ENCODE measurements at regions not wholly inside any gene's neighbourhood (a gene's known extent, or its start where the extent isn't known, plus 50 kb on each side); places are given as distances from the start of the nearest gene placed in this dataset.

DNA sequence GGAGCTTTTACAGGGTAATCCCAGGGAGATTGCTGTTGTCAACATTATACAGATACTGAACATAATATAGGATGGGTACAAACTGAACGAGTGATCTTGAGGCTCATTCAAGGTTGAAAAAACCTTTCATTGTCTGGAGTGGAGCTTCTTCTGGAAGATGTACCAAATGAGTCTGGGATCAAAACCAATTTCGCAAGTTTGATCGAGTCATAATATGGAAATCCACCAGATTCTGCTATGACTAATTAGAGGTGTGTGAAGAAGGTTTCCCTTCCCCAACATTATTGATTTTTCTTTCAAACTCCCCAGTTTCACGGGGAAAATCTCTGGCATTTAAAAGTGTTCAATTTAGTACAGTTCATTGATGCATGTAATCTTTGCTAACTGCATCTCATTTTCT lies 324.1 kb downstream of the ZFHX3 start:
- Histone ChIP-seq H3K27me3 (no peaks in the 10 kb centered on the region), H3K9me3 (ENCODE audit: low read depth) (no peaks in the 10 kb centered on the region), H3K4me2 (no peak overlapping the region), H3K36me3 (replicated peaks; ENCODE audit: insufficient read depth, low read depth) (no peaks in the 10 kb centered on the region), H3K4me1 (ENCODE audit: insufficient read depth) (peaks cover 6% of the 10 kb centered on the region), H3K27ac (no peak overlapping the region), H2AFZ (no peak overlapping the region), H3K4me3 (no peak overlapping the region), H3K79me2 (no peaks in the 10 kb centered on the region), H3K9me2 (replicated peaks; ENCODE audit: insufficient read depth) (no peaks in the 10 kb centered on the region), H4K20me1 (ENCODE audit: insufficient read depth, poor library complexity, severe bottlenecking) (no peaks in the 10 kb centered on the region)
- 82% methylated on average over 4 of the region's 4 CpGs for WGBS (ENCODE audit: low lambda C conversion rate, missing lambda C conversion rate)
- no peak for DNase-seq (ENCODE audit: low spot score)
- TF ChIP-seq EZH2 (IDR thresholded peaks at IDR 0.05; ENCODE audit: borderline replicate concordance) (no peak), EZH2phosphoT487 (IDR thresholded peaks at IDR 0.05; ENCODE audit: low read depth, severe bottlenecking, unreplicated experiment) (no peak)
- TF ChIP-seq, protein P1, sequence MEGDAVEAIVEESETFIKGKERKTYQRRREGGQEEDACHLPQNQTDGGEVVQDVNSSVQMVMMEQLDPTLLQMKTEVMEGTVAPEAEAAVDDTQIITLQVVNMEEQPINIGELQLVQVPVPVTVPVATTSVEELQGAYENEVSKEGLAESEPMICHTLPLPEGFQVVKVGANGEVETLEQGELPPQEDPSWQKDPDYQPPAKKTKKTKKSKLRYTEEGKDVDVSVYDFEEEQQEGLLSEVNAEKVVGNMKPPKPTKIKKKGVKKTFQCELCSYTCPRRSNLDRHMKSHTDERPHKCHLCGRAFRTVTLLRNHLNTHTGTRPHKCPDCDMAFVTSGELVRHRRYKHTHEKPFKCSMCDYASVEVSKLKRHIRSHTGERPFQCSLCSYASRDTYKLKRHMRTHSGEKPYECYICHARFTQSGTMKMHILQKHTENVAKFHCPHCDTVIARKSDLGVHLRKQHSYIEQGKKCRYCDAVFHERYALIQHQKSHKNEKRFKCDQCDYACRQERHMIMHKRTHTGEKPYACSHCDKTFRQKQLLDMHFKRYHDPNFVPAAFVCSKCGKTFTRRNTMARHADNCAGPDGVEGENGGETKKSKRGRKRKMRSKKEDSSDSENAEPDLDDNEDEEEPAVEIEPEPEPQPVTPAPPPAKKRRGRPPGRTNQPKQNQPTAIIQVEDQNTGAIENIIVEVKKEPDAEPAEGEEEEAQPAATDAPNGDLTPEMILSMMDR (IDR thresholded peaks at IDR 0.05; ENCODE audit: poor library complexity) = no peak

DNA sequence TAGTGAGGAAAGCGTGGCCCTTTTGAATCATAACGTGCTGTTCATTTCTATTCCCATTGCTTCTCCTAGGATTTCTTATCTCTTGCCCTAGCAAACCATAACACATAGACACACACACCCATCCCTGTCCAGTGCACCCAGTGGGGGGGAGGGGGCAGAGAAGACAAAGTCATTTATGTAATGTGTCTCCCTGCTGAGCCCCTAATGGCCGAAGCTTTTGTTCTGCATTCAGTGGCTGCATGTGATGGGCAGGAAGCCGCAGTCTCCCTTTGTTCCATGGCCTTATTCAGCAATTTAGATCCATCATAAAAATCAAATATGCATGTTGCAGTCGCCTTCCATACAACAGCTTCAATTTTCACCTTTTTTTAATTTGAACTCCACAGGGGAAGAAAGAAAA lies 325.4 kb downstream of the ZFHX3 start:
- no peak for TF ChIP-seq EZH2phosphoT487 (IDR thresholded peaks at IDR 0.05; ENCODE audit: low read depth, severe bottlenecking, unreplicated experiment)
- TF ChIP-seq EZH2 (IDR thresholded peaks at IDR 0.05; ENCODE audit: borderline replicate concordance) = no peak
- H2AFZ ChIP-seq = no peak overlapping the region
- 68% methylated on average over 5 of the region's 5 CpGs for WGBS (ENCODE audit: low lambda C conversion rate, missing lambda C conversion rate)
- no peaks in the 10 kb centered on the region for H3K27me3 ChIP-seq
- peak; percentile 8 for DNase-seq (ENCODE audit: low spot score)
- H3K36me3 ChIP-seq (replicated peaks; ENCODE audit: insufficient read depth, low read depth) = no peaks in the 10 kb centered on the region
- no peaks in the 10 kb centered on the region for H3K9me3 ChIP-seq (ENCODE audit: low read depth)
- no peaks in the 10 kb centered on the region for H4K20me1 ChIP-seq (ENCODE audit: insufficient read depth, poor library complexity, severe bottlenecking)
- no peak overlapping the region for H3K4me3 ChIP-seq
- H3K4me2 ChIP-seq = no peak overlapping the region
- H3K9me2 ChIP-seq (replicated peaks; ENCODE audit: insufficient read depth) = no peaks in the 10 kb centered on the region
- H3K79me2 ChIP-seq = no peaks in the 10 kb centered on the region
- peaks cover 6% of the 10 kb centered on the region for H3K4me1 ChIP-seq (ENCODE audit: insufficient read depth)
- H3K27ac ChIP-seq = no peak overlapping the region

DNA sequence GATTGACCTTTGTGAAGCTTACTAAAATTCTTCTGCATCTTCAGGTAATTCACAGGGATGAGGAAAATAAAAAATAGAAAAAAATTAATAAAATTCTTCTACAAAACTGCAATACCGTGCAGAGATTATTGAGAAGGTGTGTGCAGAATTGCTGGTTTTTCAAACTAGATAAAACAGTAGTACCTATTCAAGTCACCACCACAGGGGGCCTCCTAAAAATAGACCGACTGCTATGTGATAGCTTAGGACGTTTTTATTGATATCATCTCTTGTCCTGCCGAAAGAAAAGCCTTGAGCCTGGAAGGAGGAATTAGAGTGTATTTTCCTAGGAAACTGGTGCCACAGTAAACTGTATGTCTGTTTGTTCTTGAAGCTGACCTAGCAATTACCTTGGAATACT lies 325.9 kb downstream of the ZFHX3 start:
- no peak overlapping the region for H2AFZ ChIP-seq
- DNase-seq (ENCODE audit: low spot score) = no peak
- 49% methylated on average over 4 of the region's 4 CpGs for WGBS (ENCODE audit: low lambda C conversion rate, missing lambda C conversion rate)

DNA sequence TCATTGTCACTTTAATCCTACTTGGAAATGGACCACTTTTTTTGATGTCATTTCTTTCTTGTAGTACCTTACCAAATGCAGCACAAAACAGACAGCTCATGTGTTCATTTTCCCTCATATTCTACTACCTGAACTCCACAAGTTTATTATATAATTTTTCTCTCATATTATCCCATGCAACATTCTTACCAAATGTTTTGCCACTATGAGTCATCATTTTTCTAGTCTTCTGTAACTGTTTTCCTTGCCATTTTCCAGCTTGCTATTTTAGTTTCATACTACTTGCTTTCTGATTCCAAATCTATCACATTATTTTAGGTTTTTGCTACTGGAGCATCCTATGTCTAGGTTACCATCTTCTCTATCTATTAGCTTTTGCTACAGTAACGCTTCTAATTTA lies 332.7 kb downstream of the ZFHX3 start:
- TF ChIP-seq EZH2phosphoT487 (IDR thresholded peaks at IDR 0.05; ENCODE audit: low read depth, severe bottlenecking, unreplicated experiment) (no peak), EZH2 (IDR thresholded peaks at IDR 0.05; ENCODE audit: borderline replicate concordance) (no peak)
- TF ChIP-seq, protein P1 (IDR thresholded peaks at IDR 0.05; ENCODE audit: poor library complexity) = no peak
- no peak overlapping the region for H3K4me3 ChIP-seq
- no peak for DNase-seq (ENCODE audit: low spot score)
- H3K9me2 ChIP-seq (replicated peaks; ENCODE audit: insufficient read depth) = no peaks in the 10 kb centered on the region
- H3K79me2 ChIP-seq = no peaks in the 10 kb centered on the region
- H3K27ac ChIP-seq = no peak overlapping the region
- H3K4me2 ChIP-seq = no peak overlapping the region
- H3K4me1 ChIP-seq (ENCODE audit: insufficient read depth) = no peaks in the 10 kb centered on the region
- 97% methylated on average over 1 of the region's 1 CpG for WGBS (ENCODE audit: low lambda C conversion rate, missing lambda C conversion rate)
- H2AFZ ChIP-seq = no peak overlapping the region
- H3K36me3 ChIP-seq (replicated peaks; ENCODE audit: insufficient read depth, low read depth) = no peaks in the 10 kb centered on the region
- H3K9me3 ChIP-seq (ENCODE audit: low read depth) = peaks cover 4% of the 10 kb centered on the region
- H3K27me3 ChIP-seq = no peaks in the 10 kb centered on the region
- no peaks in the 10 kb centered on the region for H4K20me1 ChIP-seq (ENCODE audit: insufficient read depth, poor library complexity, severe bottlenecking)

More for the DNA sequence above, 325.9 kb downstream of the ZFHX3 start:
- H3K4me3 ChIP-seq = no peak overlapping the region
- H3K9me2 ChIP-seq (replicated peaks; ENCODE audit: insufficient read depth) = no peaks in the 10 kb centered on the region
- no peaks in the 10 kb centered on the region for H3K36me3 ChIP-seq (replicated peaks; ENCODE audit: insufficient read depth, low read depth)
- no peaks in the 10 kb centered on the region for H3K79me2 ChIP-seq
- no peaks in the 10 kb centered on the region for H4K20me1 ChIP-seq (ENCODE audit: insufficient read depth, poor library complexity, severe bottlenecking)
- no peak overlapping the region for H3K4me2 ChIP-seq
- H3K27ac ChIP-seq = no peak overlapping the region
- H3K9me3 ChIP-seq (ENCODE audit: low read depth) = no peaks in the 10 kb centered on the region
- TF ChIP-seq EZH2phosphoT487 (IDR thresholded peaks at IDR 0.05; ENCODE audit: low read depth, severe bottlenecking, unreplicated experiment) = no peak
- no peak for TF ChIP-seq EZH2 (IDR thresholded peaks at IDR 0.05; ENCODE audit: borderline replicate concordance)
- TF ChIP-seq, protein P1 (IDR thresholded peaks at IDR 0.05; ENCODE audit: poor library complexity) = no peak
- peaks cover 6% of the 10 kb centered on the region for H3K4me1 ChIP-seq (ENCODE audit: insufficient read depth)
- H3K27me3 ChIP-seq = no peaks in the 10 kb centered on the region

Data from hepatocyte (in vitro differentiated cells).